Caco-2 (cell line): ENCODE measurements at regions not wholly inside any gene's neighbourhood (a gene's known extent, or its start where the extent isn't known, plus 50 kb on each side); places are given as distances from the start of the nearest gene placed in this dataset.

Source experiments
- BruUV-seq: library from RNA; stranded (reverse); fragments of 400-500 nt; replicated peaks from 2 replicates; lab custom pipeline; 2021; lab: Mats Ljungman, UMichigan
- CTCF ChIA-PET: fragments of 300-600 bp; sonication (Branson Sonifier 250); formaldehyde crosslinking; loops from one replicate; lab custom pipeline; 2022; ENCODE audit warnings: antibody characterized with exemption; lab: Charles Lee
- POLR2A ChIA-PET: fragments of 300-600 bp; sonication (Branson Sonifier 250); formaldehyde crosslinking; loops from one replicate; lab custom pipeline; 2022; ENCODE audit warnings: antibody characterized with exemption; lab: Charles Lee
- DNase-seq, 2 experiments: peaks; one replicate each; pipeline versions ENCODE4 v3.0.0 to v3.0.0-alpha.2; 2020 to 2022
- H3K27me3 ChIP-seq: replicated peaks from 2 replicates; pipeline ENCODE4 v1.6.0; 2011; ENCODE audit warnings: low read length; ENCODE audit not compliant: control insufficient read depth, insufficient read depth
- H3K36me3 ChIP-seq: 2 replicates; pipeline ENCODE4 v1.5.1; 2011; ENCODE audit warnings: low read length; ENCODE audit not compliant: control insufficient read depth, insufficient read depth
- H3K4me1 ChIP-seq: fragments of 250-450 bp; sonication (Bioruptor Pico); 2 replicates; pipeline ENCODE4 v1.5.1; 2020; ENCODE audit warnings: mild to moderate bottlenecking
- H3K4me3 ChIP-seq: 2 replicates; pipeline ENCODE4 v1.5.1; 2011; ENCODE audit warnings: low read depth, mild to moderate bottlenecking, control low read depth, low read length
- H3K9me3 ChIP-seq: fragments of 250-450 bp; sonication (Bioruptor Pico); 2 replicates; pipeline ENCODE4 v1.5.1; 2020; ENCODE audit warnings: mild to moderate bottlenecking, moderate library complexity
- H3K27ac Mint-ChIP-seq: one replicate; pipeline ENCODE4 v1.8.0; 2022; ENCODE audit warnings: mixed read lengths; ENCODE audit not compliant: unreplicated experiment
- H3K27me3 Mint-ChIP-seq: one replicate; pipeline ENCODE4 v1.8.0; 2022; ENCODE audit warnings: mixed read lengths; ENCODE audit not compliant: insufficient read depth, unreplicated experiment
- H3K36me3 Mint-ChIP-seq: one replicate; pipeline ENCODE4 v1.8.0; 2022; ENCODE audit warnings: mild to moderate bottlenecking, mixed read lengths; ENCODE audit not compliant: insufficient read depth, unreplicated experiment
- H3K4me1 Mint-ChIP-seq: one replicate; pipeline ENCODE4 v1.8.0; 2022; ENCODE audit warnings: low read depth, mixed read lengths; ENCODE audit not compliant: unreplicated experiment
- H3K4me3 Mint-ChIP-seq: one replicate; pipeline ENCODE4 v1.8.0; 2022; ENCODE audit warnings: mild to moderate bottlenecking, moderate library complexity, mixed read lengths; ENCODE audit not compliant: unreplicated experiment
- H3K9me3 Mint-ChIP-seq: one replicate; pipeline ENCODE4 v1.8.0; 2022; ENCODE audit warnings: mixed read lengths; ENCODE audit not compliant: unreplicated experiment
- CTCF ChIP-seq, 2 experiments: fragments of 200-600 bp in 1 of 2; IDR thresholded peaks; 1 replicate in 1 of 2; 2 replicates in 1 of 2; pipeline versions ENCODE4 v1.5.1 to v1.8.0; 2011 to 2022; ENCODE audit warnings: antibody characterized with exemption in 1 of 2, control low read depth in 1 of 2, inconsistent platforms in 1 of 2, low read depth in 1 of 2, low read length in 1 of 2, mild to moderate bottlenecking in 1 of 2, moderate library complexity in 1 of 2; ENCODE audit not compliant: insufficient read depth in 1 of 2, severe bottlenecking in 1 of 2, unreplicated experiment in 1 of 2
- intact Hi-C: fragments of 100-400 bp; cut with micrococcal nuclease; formaldehyde crosslinking; loops from one replicate; pipeline ENCODE4 v1.10.0; 2022; ENCODE audit not compliant: unreplicated experiment

- no peaks in the 10 kb centered on the region for H3K27me3 ChIP-seq
- H3K9me3 ChIP-seq: peaks cover 14% of the 10 kb centered on the region
- intact Hi-C loops: loop anchor here (10.0 kb wide), 1 partner anchor 701 kb away; no protein-coding TSS in a partner anchor
- Mint-ChIP-seq H3K4me1 (no peaks in the 10 kb centered on the region), H3K9me3 (peaks cover 12% of the 10 kb centered on the region), H3K4me3 (no peak overlapping the region), H3K36me3 (no peaks in the 10 kb centered on the region), H3K27me3 (no peaks in the 10 kb centered on the region), H3K27ac (no peak overlapping the region)
- no peak for DNase-seq
- H3K36me3 ChIP-seq: no peaks in the 10 kb centered on the region
- no TSS peak for BruUV-seq
- CTCF ChIA-PET: interaction anchor here (0.8 kb wide), 1 partner anchor 60 kb away, joined by 4 read pairs; no protein-coding TSS in a partner anchor
- H3K4me3 ChIP-seq: no peak overlapping the region
- no peak for TF ChIP-seq CTCF (IDR thresholded peaks at IDR 0.05; ENCODE audit: insufficient read depth in 1 of 2, low read depth in 1 of 2, low read length in 1 of 2, severe bottlenecking in 1 of 2, unreplicated experiment in 1 of 2)
- no peaks in the 10 kb centered on the region for H3K4me1 ChIP-seq
- POLR2A ChIA-PET: no interaction called here
Measured at GRCh38 chr7:98795741-98796493, 73.9 kb downstream of the TMEM130 start.
